ENCODE measurements at regions not wholly inside any gene's neighbourhood (a gene's known extent, or its start where the extent isn't known, plus 50 kb on each side); places are given as distances from the start of the nearest gene placed in this dataset.
"Not testable (repeated sequence)": the region's sequence is repeated elsewhere in the genome, so short reads cannot be mapped to it uniquely, and the experiment has no call there.

DNA sequence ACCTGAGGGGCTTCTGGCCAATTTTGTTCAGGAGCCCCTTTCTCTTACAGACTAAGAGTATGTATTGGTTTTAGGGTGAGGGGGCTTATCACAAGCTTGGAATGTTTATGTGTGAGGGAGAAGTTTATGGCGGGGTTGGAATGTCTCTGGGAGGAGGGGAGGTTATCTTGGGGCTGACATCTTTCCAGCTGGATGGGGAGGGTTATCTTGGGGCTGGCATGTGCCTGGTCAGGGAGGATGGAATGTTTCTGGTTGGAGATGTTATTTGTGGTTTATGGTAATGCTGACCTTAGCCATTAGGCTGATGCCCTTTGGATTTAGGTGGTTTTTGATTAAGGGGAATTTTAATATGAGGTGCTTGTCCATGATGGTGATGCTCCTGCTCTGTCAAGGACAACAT lies 171.0 kb upstream of the PDE4B start:
- not testable (repeated sequence) for H3K27me3 ChIP-seq (ENCODE audit: control insufficient read depth, insufficient read depth, low read length, poor library complexity, severe bottlenecking); H3K9me3 ChIP-seq (ENCODE audit: control insufficient read depth, low read length); H3K27ac ChIP-seq (ENCODE audit: insufficient read depth, low read depth, low read length, poor library complexity, severe bottlenecking); H3K4me3 ChIP-seq (ENCODE audit: insufficient read depth, low read depth, low read length); H3K4me1 ChIP-seq (ENCODE audit: control insufficient read depth, insufficient read depth, low read length); H3K36me3 ChIP-seq (ENCODE audit: control insufficient read depth, insufficient read depth, low read length)
- 83 to 97% methylated on average over 1 of the region's 1 CpG for WGBS, 2 experiments

DNA sequence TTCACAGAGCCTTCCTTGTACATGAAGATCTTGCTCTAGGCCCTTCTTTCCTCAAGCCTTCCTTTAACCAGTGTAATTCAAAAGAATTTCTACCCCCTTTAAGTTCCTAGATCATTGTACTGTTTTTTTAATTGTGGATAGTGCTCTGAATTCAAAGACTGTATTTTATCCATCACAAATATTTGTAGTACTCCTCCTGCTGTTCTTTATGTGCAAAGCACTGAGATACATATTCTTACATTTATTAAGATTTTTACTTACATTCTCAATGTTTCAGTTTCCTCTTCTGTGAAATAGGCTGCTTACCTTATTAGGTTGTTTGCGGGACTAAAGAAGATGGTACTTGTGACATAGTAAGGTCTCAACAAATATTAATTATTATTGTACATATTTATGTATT lies 168.8 kb upstream of the PDE4B start:
- no CpG with 5 or more reads among the region's 1 CpG for WGBS, 2 experiments
- Histone ChIP-seq H3K27ac (ENCODE audit: insufficient read depth, low read depth, low read length, poor library complexity, severe bottlenecking) (no peak overlapping the region), H3K4me1 (ENCODE audit: control insufficient read depth, insufficient read depth, low read length) (no peaks in the 10 kb centered on the region), H3K27me3 (ENCODE audit: control insufficient read depth, insufficient read depth, low read length, poor library complexity, severe bottlenecking) (no peaks in the 10 kb centered on the region), H3K9me3 (ENCODE audit: control insufficient read depth, low read length) (no peaks in the 10 kb centered on the region), H3K36me3 (ENCODE audit: control insufficient read depth, insufficient read depth, low read length) (no peaks in the 10 kb centered on the region), H3K4me3 (ENCODE audit: insufficient read depth, low read depth, low read length) (no peak overlapping the region)

DNA sequence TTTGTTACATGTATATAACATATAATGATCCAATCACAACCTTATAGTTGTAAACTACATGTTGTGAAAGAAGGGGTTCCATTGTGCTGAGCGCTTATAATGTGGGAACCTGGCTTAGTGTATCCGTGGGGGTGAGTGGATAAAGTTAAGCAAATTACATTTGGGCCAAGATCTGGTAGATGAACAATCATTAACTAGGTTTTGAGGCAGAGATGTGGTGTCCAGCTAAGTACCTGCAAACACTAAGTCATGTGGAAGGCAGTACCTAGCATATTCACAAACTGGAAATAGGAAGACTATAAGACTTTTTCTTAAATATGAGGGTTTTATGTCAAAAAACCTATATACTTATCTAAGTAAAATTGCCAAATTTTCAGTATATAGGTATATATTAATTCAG lies 167.2 kb upstream of the PDE4B start:
- Histone ChIP-seq H3K4me1 (ENCODE audit: control insufficient read depth, insufficient read depth, low read length) (no peaks in the 10 kb centered on the region), H3K4me3 (ENCODE audit: insufficient read depth, low read depth, low read length) (no peak overlapping the region), H3K27ac (ENCODE audit: insufficient read depth, low read depth, low read length, poor library complexity, severe bottlenecking) (no peak overlapping the region), H3K9me3 (ENCODE audit: control insufficient read depth, low read length) (no peaks in the 10 kb centered on the region), H3K36me3 (ENCODE audit: control insufficient read depth, insufficient read depth, low read length) (no peaks in the 10 kb centered on the region), H3K27me3 (ENCODE audit: control insufficient read depth, insufficient read depth, low read length, poor library complexity, severe bottlenecking) (no peaks in the 10 kb centered on the region)
- 92 to 98% methylated on average over 2 of the region's 2 CpGs for WGBS, 2 experiments

DNA sequence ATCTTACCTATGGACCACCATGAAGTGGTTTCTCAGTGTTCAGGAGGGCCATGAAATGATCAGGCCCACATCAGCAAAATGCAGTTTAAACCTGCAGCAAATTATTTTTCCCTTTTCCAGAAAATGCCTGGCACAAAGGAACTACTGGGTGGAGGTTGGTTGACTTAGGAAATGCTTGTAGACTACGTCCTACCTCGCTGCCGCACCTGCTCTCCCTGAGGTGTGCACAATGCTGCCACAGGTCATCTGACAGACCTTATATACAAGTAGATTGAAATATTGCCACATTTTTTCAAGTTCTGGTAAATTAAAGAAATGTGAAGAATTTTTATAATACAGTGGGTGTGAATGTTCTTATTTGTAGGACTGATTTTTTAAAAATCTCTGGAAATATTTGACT lies 166.7 kb upstream of the PDE4B start:
- no peak overlapping the region for H3K27ac ChIP-seq (ENCODE audit: insufficient read depth, low read depth, low read length, poor library complexity, severe bottlenecking)
- no peaks in the 10 kb centered on the region for H3K36me3 ChIP-seq (ENCODE audit: control insufficient read depth, insufficient read depth, low read length)
- no peaks in the 10 kb centered on the region for H3K4me1 ChIP-seq (ENCODE audit: control insufficient read depth, insufficient read depth, low read length)
- no peaks in the 10 kb centered on the region for H3K9me3 ChIP-seq (ENCODE audit: control insufficient read depth, low read length)
- no peaks in the 10 kb centered on the region for H3K27me3 ChIP-seq (ENCODE audit: control insufficient read depth, insufficient read depth, low read length, poor library complexity, severe bottlenecking)
- 100% methylated on average over 3 of the region's 3 CpGs for WGBS, 2 experiments
- H3K4me3 ChIP-seq (ENCODE audit: insufficient read depth, low read depth, low read length), result no peak overlapping the region

DNA sequence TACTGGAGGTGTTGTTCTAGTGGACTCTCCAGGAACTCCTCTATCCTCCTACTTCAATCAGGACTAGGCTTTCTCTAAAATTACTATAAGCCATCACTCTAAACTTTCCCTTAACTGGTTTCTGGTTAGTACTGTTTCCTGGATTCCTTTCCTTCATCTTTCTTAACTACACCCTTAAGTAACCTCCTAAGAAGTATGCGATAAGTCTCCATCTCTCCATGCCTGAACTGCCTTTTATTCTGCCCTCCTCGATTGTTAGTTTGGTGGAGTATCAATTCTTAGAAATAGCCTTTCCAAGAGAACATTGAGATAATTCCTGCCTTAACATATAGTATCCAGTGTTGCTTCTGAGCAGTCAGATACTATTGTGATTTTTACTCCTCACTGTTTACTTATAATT lies 162.9 kb upstream of the PDE4B start:
- WGBS, 2 experiments, result 83 to 100% methylated on average over 1 to 2 of the region's 2 CpGs
- Histone ChIP-seq H3K27me3 (ENCODE audit: control insufficient read depth, insufficient read depth, low read length, poor library complexity, severe bottlenecking) (no peaks in the 10 kb centered on the region), H3K36me3 (ENCODE audit: control insufficient read depth, insufficient read depth, low read length) (no peaks in the 10 kb centered on the region), H3K4me3 (ENCODE audit: insufficient read depth, low read depth, low read length) (no peak overlapping the region), H3K9me3 (ENCODE audit: control insufficient read depth, low read length) (no peaks in the 10 kb centered on the region), H3K27ac (ENCODE audit: insufficient read depth, low read depth, low read length, poor library complexity, severe bottlenecking) (no peak overlapping the region), H3K4me1 (ENCODE audit: control insufficient read depth, insufficient read depth, low read length) (no peaks in the 10 kb centered on the region)

DNA sequence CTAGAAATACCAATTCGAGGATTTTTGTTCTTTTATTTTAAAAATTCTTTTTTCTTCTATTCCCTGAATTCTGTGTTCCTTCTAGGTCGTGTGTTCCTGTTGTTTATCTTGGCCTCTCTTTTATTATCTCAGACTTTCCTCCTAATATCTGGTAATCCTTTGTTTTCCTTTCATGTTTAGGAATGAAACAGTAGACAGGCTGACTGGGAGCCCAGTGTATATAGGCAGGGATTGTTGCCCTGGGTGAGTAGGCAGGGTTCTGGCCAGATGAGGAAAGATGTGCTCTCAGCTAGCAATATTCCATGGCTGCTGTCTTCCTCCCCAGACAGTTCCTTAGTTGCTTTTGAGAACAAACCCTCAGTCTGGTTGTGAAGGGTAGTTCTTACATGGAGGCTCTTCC lies 161.8 kb upstream of the PDE4B start:
- H3K4me3 ChIP-seq (ENCODE audit: insufficient read depth, low read depth, low read length), result no peak overlapping the region
- H3K9me3 ChIP-seq (ENCODE audit: control insufficient read depth, low read length), result no peaks in the 10 kb centered on the region
- no peaks in the 10 kb centered on the region for H3K4me1 ChIP-seq (ENCODE audit: control insufficient read depth, insufficient read depth, low read length)
- H3K27ac ChIP-seq (ENCODE audit: insufficient read depth, low read depth, low read length, poor library complexity, severe bottlenecking), result no peak overlapping the region
- H3K36me3 ChIP-seq (ENCODE audit: control insufficient read depth, insufficient read depth, low read length), result no peaks in the 10 kb centered on the region
- no peaks in the 10 kb centered on the region for H3K27me3 ChIP-seq (ENCODE audit: control insufficient read depth, insufficient read depth, low read length, poor library complexity, severe bottlenecking)
- 82% methylated on average over 2 of the region's 2 CpGs; no CpG with 5 or more reads in 1 of the 2 experiments for WGBS, 2 experiments

DNA sequence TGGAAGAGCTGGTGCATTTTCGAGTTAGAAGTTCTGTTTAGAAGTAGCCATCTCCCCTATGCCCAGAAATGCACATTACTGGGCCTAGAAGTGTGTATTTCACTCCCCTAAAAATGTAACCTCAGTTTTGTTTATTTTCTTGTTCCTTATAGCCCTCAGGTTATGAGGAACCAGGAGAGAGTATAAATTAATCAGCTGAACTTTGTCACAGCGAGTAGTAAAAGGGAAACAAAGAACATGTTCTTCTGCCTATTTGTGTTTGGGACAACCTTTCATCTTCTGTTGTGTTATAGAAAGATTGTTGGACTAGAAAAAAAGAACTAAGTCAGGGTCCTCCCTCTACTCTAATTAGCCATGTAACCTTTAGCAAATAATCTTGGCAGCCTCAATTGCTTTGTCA lies 160.5 kb upstream of the PDE4B start:
- H3K27ac ChIP-seq (ENCODE audit: insufficient read depth, low read depth, low read length, poor library complexity, severe bottlenecking), result no peak overlapping the region

DNA sequence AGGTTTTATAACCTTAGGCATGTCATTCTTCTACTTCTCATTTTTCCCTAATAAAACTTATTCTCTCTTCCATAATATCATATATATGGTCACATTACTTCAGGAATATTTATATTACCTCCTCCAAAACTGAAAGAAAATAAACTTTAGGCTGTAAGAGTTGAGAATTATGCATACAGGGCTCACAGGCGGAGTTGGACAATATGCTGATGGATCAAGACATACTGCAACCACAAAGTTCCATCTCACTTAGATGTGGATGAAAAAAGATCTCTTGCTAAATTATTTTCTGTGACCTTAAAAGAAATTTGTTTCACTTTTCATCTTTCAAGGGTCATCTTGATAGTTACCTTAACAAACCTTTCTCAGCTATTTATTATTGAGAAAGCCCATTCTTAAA lies 152.6 kb upstream of the PDE4B start:
- no peak overlapping the region for H3K4me3 ChIP-seq (ENCODE audit: insufficient read depth, low read depth, low read length)
- H3K36me3 ChIP-seq (ENCODE audit: control insufficient read depth, insufficient read depth, low read length), result no peaks in the 10 kb centered on the region
- H3K9me3 ChIP-seq (ENCODE audit: control insufficient read depth, low read length), result no peaks in the 10 kb centered on the region
- no peaks in the 10 kb centered on the region for H3K4me1 ChIP-seq (ENCODE audit: control insufficient read depth, insufficient read depth, low read length)
- no peaks in the 10 kb centered on the region for H3K27me3 ChIP-seq (ENCODE audit: control insufficient read depth, insufficient read depth, low read length, poor library complexity, severe bottlenecking)
- WGBS, 2 experiments, result 90% methylated on average over 1 of the region's 1 CpG; no CpG with 5 or more reads in 1 of the 2 experiments
- no peak overlapping the region for H3K27ac ChIP-seq (ENCODE audit: insufficient read depth, low read depth, low read length, poor library complexity, severe bottlenecking)

More for the DNA sequence above, 160.5 kb upstream of the PDE4B start:
- Histone ChIP-seq H3K36me3 (ENCODE audit: control insufficient read depth, insufficient read depth, low read length) (no peaks in the 10 kb centered on the region), H3K9me3 (ENCODE audit: control insufficient read depth, low read length) (no peaks in the 10 kb centered on the region), H3K27me3 (ENCODE audit: control insufficient read depth, insufficient read depth, low read length, poor library complexity, severe bottlenecking) (no peaks in the 10 kb centered on the region), H3K4me3 (ENCODE audit: insufficient read depth, low read depth, low read length) (no peak overlapping the region), H3K4me1 (ENCODE audit: control insufficient read depth, insufficient read depth, low read length) (no peaks in the 10 kb centered on the region)
- 94 to 95% methylated on average over 2 of the region's 2 CpGs for WGBS, 2 experiments

DNA sequence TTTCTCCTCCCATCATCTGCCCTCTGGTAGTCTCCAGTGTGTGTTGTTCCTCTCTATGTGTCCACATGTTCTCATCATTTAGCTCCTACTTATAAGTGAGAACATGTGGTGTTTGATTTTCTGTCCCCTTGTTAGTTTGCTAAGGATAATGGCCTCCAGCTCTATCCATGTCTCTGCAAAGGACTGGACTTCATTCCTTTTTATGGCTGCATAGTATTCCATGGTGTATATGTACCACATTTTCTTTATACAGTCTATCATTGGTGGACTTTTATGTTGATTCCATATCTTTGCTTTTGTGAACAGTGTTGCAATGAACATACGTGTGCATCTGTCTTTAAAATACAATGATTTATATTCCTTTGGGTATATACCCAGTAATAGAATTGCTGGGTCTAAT lies 143.5 kb upstream of the PDE4B start:
- not testable (repeated sequence) for H3K4me1 ChIP-seq (ENCODE audit: control insufficient read depth, insufficient read depth, low read length)

DNA sequence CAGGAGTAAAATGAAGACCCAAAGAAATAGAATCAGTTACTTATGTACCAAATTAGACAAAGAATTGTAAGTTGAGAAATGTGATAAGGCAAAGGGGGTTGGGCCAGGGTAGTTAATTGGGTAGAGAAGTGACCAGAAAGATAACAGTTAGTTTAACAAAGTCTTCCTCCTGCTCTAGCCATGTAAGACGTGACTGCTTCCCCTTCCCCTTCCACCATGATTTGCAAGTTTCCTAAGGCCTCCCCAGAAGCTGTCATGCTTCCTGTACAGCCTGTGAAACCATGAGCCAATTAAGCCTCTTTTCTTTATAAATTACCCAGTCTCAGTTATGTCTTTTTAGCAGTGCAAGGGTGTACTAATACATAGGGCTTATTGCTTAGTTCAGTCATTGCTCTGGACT lies 142.0 kb upstream of the PDE4B start:
- Histone ChIP-seq H3K4me1 (ENCODE audit: control insufficient read depth, insufficient read depth, low read length) (no peaks in the 10 kb centered on the region), H3K27me3 (ENCODE audit: control insufficient read depth, insufficient read depth, low read length, poor library complexity, severe bottlenecking) (no peaks in the 10 kb centered on the region), H3K27ac (ENCODE audit: insufficient read depth, low read depth, low read length, poor library complexity, severe bottlenecking) (no peak overlapping the region), H3K36me3 (ENCODE audit: control insufficient read depth, insufficient read depth, low read length) (no peaks in the 10 kb centered on the region), H3K4me3 (ENCODE audit: insufficient read depth, low read depth, low read length) (no peak overlapping the region), H3K9me3 (ENCODE audit: control insufficient read depth, low read length) (no peaks in the 10 kb centered on the region)
- 86% methylated on average over 1 of the region's 1 CpG for WGBS, 2 experiments

More for the DNA sequence above, 143.5 kb upstream of the PDE4B start:
- H3K4me3 ChIP-seq (ENCODE audit: insufficient read depth, low read depth, low read length); H3K9me3 ChIP-seq (ENCODE audit: control insufficient read depth, low read length); H3K36me3 ChIP-seq (ENCODE audit: control insufficient read depth, insufficient read depth, low read length); H3K27ac ChIP-seq (ENCODE audit: insufficient read depth, low read depth, low read length, poor library complexity, severe bottlenecking); H3K27me3 ChIP-seq (ENCODE audit: control insufficient read depth, insufficient read depth, low read length, poor library complexity, severe bottlenecking): not testable (repeated sequence)
- WGBS, 2 experiments, result 60% methylated on average over 1 of the region's 1 CpG; no CpG with 5 or more reads in 1 of the 2 experiments

DNA sequence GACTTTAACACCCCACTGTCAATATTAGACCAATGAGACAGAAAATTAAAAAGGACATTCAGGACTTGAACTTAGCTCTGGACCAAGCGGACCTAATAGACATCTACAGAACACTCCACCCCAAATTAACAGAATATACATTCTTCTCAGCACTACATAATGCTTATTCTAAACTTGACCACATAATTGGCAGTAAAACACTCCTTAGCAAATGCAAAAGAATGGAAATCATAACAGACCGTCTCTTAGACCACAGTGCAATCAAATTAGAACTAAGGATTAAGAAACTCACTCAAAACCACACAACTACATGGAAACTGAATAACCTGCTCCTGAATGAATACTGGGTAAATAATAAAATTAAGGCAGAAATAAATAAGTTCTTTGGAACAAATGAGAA lies 138.2 kb upstream of the PDE4B start:
- not testable (repeated sequence) for H3K36me3 ChIP-seq (ENCODE audit: control insufficient read depth, insufficient read depth, low read length); H3K27ac ChIP-seq (ENCODE audit: insufficient read depth, low read depth, low read length, poor library complexity, severe bottlenecking); H3K4me3 ChIP-seq (ENCODE audit: insufficient read depth, low read depth, low read length); H3K4me1 ChIP-seq (ENCODE audit: control insufficient read depth, insufficient read depth, low read length); H3K27me3 ChIP-seq (ENCODE audit: control insufficient read depth, insufficient read depth, low read length, poor library complexity, severe bottlenecking); H3K9me3 ChIP-seq (ENCODE audit: control insufficient read depth, low read length)
- WGBS, 2 experiments, result 86 to 91% methylated on average over 2 of the region's 2 CpGs
